Calu3 (cell line): ENCODE measurements at regions not wholly inside any gene's neighbourhood (a gene's known extent, or its start where the extent isn't known, plus 50 kb on each side); places are given as distances from the start of the nearest gene placed in this dataset.

Source experiments
- BruUV-seq: library from RNA; stranded (reverse); fragments of 400-500 nt; replicated peaks from 2 replicates; lab custom pipeline; 2021; lab: Mats Ljungman, UMichigan
- CTCF ChIA-PET: fragments of 300-600 bp; sonication (Branson Sonifier 250); formaldehyde crosslinking; loops from one replicate; lab custom pipeline; 2022; ENCODE audit warnings: antibody characterized with exemption; lab: Charles Lee
- DNase-seq: peaks from one replicate; pipeline ENCODE4 v3.0.0; 2022
- H3K27ac Mint-ChIP-seq: one replicate; pipeline ENCODE4 v1.8.0; 2022; ENCODE audit warnings: mixed read lengths; ENCODE audit not compliant: unreplicated experiment
- H3K27me3 Mint-ChIP-seq: one replicate; pipeline ENCODE4 v1.8.0; 2022; ENCODE audit warnings: mixed read lengths; ENCODE audit not compliant: unreplicated experiment
- H3K36me3 Mint-ChIP-seq: one replicate; pipeline ENCODE4 v1.8.0; 2022; ENCODE audit warnings: mild to moderate bottlenecking, moderate library complexity, mixed read lengths; ENCODE audit not compliant: insufficient read depth, unreplicated experiment
- H3K4me1 Mint-ChIP-seq: one replicate; pipeline ENCODE4 v1.8.0; 2022; ENCODE audit warnings: mild to moderate bottlenecking, low read depth, mixed read lengths; ENCODE audit not compliant: unreplicated experiment
- H3K4me3 Mint-ChIP-seq: one replicate; pipeline ENCODE4 v1.8.0; 2022; ENCODE audit warnings: mild to moderate bottlenecking, low read depth, moderate library complexity, mixed read lengths; ENCODE audit not compliant: unreplicated experiment
- H3K9me3 Mint-ChIP-seq: one replicate; pipeline ENCODE4 v1.8.0; 2022; ENCODE audit warnings: low read depth, mixed read lengths; ENCODE audit not compliant: unreplicated experiment
- CTCF ChIP-seq: fragments of 200-600 bp; IDR thresholded peaks from one replicate; pipeline ENCODE4 v1.8.0; 2022; ENCODE audit warnings: antibody characterized with exemption; ENCODE audit not compliant: unreplicated experiment
- intact Hi-C: fragments of 100-400 bp; cut with micrococcal nuclease; formaldehyde crosslinking; loops from one replicate; pipeline ENCODE4 v1.10.0; 2022; ENCODE audit not compliant: unreplicated experiment

DNA sequence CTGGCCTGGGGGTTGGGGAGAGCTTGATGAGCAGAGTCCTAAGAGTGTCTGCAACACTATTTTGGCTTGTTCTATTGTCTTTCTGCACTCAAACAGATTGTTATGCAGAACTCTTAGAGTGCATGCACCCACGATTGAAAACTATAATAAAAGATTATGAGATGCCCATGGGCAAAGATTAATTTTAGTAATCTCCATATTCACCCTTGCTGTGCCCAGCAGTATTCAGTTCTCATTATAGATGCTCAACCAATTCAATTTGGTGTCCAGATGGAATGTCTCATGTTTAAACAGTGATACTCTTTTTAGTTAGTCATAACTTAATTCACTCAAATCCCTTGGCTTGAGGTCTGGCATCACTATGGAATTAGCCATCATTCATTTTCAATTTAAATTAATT is 952.5 kb downstream of the CDH8 start:
- intact Hi-C loops: no loop called here
- H3K4me3 Mint-ChIP-seq: no peak overlapping the region
- H3K4me1 Mint-ChIP-seq: no peaks in the 10 kb centered on the region
- no peak for TF ChIP-seq CTCF
- no TSS peak for BruUV-seq
- no peak for DNase-seq
- H3K9me3 Mint-ChIP-seq: peaks cover 7% of the 10 kb centered on the region
- H3K27ac Mint-ChIP-seq: no peak overlapping the region
- CTCF ChIA-PET: no interaction called here
- H3K27me3 Mint-ChIP-seq: no peaks in the 10 kb centered on the region
- no peaks in the 10 kb centered on the region for H3K36me3 Mint-ChIP-seq

GRCh38 chr16:61074324-61074723 is 961.9 kb downstream of the CDH8 start:
- peaks cover 7% of the 10 kb centered on the region for H3K9me3 Mint-ChIP-seq
- BruUV-seq: no TSS peak
- H3K27ac Mint-ChIP-seq: no peak overlapping the region
- CTCF ChIA-PET: no interaction called here
- intact Hi-C loops: no loop called here
- H3K4me3 Mint-ChIP-seq: no peak overlapping the region
- TF ChIP-seq CTCF: no peak
- no peaks in the 10 kb centered on the region for H3K4me1 Mint-ChIP-seq
- H3K36me3 Mint-ChIP-seq: no peaks in the 10 kb centered on the region
- no peaks in the 10 kb centered on the region for H3K27me3 Mint-ChIP-seq
- no peak for DNase-seq

- H3K27ac Mint-ChIP-seq: no peak overlapping the region
- intact Hi-C loops: no loop called here
- CTCF ChIA-PET: no interaction called here
- BruUV-seq: no TSS peak
- DNase-seq: no peak
- no peaks in the 10 kb centered on the region for H3K27me3 Mint-ChIP-seq
- no peak for TF ChIP-seq CTCF
- no peak overlapping the region for H3K4me3 Mint-ChIP-seq
- no peaks in the 10 kb centered on the region for H3K4me1 Mint-ChIP-seq
- peaks cover 13% of the 10 kb centered on the region for H3K9me3 Mint-ChIP-seq
- H3K36me3 Mint-ChIP-seq: no peaks in the 10 kb centered on the region
Observed at GRCh38 chr16:61057635-61058034, 978.6 kb downstream of the CDH8 start.

GRCh38 chr16:61050547-61050946 is 985.7 kb downstream of the CDH8 start:
- no peak for TF ChIP-seq CTCF
- H3K4me3 Mint-ChIP-seq: no peak overlapping the region
- no peaks in the 10 kb centered on the region for H3K4me1 Mint-ChIP-seq
- CTCF ChIA-PET: no interaction called here
- no TSS peak for BruUV-seq
- no peak for DNase-seq
- no peaks in the 10 kb centered on the region for H3K27me3 Mint-ChIP-seq
- H3K9me3 Mint-ChIP-seq: peaks cover 14% of the 10 kb centered on the region
- intact Hi-C loops: no loop called here
- H3K27ac Mint-ChIP-seq: no peak overlapping the region
- H3K36me3 Mint-ChIP-seq: no peaks in the 10 kb centered on the region
